CD14-positive monocyte (primary cell): ENCODE measurements at regions not wholly inside any gene's neighbourhood (a gene's known extent, or its start where the extent isn't known, plus 50 kb on each side); places are given as distances from the start of the nearest gene placed in this dataset.

Source experiments
- DNase-seq, 3 donors: peaks; one replicate each; pipeline ENCODE4 v3.0.0-alpha.2; 2011 to 2022
- H2AFZ ChIP-seq: 2 replicates; pipeline ENCODE4 v1.6.0; 2012; ENCODE audit warnings: mild to moderate bottlenecking, low read depth, low read length, inconsistent platforms; ENCODE audit not compliant: insufficient read depth, poor library complexity, severe bottlenecking
- H3K27ac ChIP-seq, 2 donors: 1 replicate in 1 of 2; 2 replicates in 1 of 2; pipeline ENCODE4 v1.5.1; 2012 to 2013; ENCODE audit warnings: low read length in 2 of 2, control low read depth in 1 of 2, inconsistent platforms in 1 of 2, low read depth in 1 of 2, mild to moderate bottlenecking in 1 of 2
- H3K27me3 ChIP-seq, 2 donors: one replicate each; pipeline versions ENCODE4 v1.6.0 to v1.6.1; 2011 to 2013; ENCODE audit warnings: low read length in 2 of 2; ENCODE audit not compliant: control insufficient read depth in 2 of 2, insufficient read depth in 2 of 2
- H3K36me3 ChIP-seq, 2 donors: replicated peaks in 1 of 2; 1 replicate in 1 of 2; 2 replicates in 1 of 2; pipeline versions ENCODE4 v1.5.1 to v1.6.1; 2012 to 2013; ENCODE audit warnings: low read length in 2 of 2, control low read depth in 1 of 2, inconsistent platforms in 1 of 2, mild to moderate bottlenecking in 1 of 2; ENCODE audit not compliant: insufficient read depth in 2 of 2, control insufficient read depth in 1 of 2
- H3K4me1 ChIP-seq, 2 donors: 1 replicate in 1 of 2; 2 replicates in 1 of 2; pipeline versions ENCODE4 v1.5.1 to v1.6.1; 2012 to 2013; ENCODE audit warnings: low read length in 2 of 2, control low read depth in 1 of 2, inconsistent platforms in 1 of 2, mild to moderate bottlenecking in 1 of 2, moderate library complexity in 1 of 2; ENCODE audit not compliant: insufficient read depth in 2 of 2, control insufficient read depth in 1 of 2
- H3K4me2 ChIP-seq: replicated peaks from 2 replicates; pipeline ENCODE3; 2012; ENCODE audit warnings: low read length, moderate library complexity, mild to moderate bottlenecking; ENCODE audit not compliant: poor library complexity, severe bottlenecking; ENCODE audit errors: extremely low read depth
- H3K4me3 ChIP-seq, 3 experiments: fragments of 200-600 bp in 1 of 3; sonication (generic) in 1 of 3; replicated peaks in 1 of 3; 1 replicate in 2 of 3; 2 replicates in 1 of 3; pipeline ENCODE4 v1.5.1; 2011 to 2013; ENCODE audit warnings: low read length in 3 of 3, mild to moderate bottlenecking in 3 of 3, control low read depth in 2 of 3, low read depth in 2 of 3, inconsistent platforms in 1 of 3, moderate library complexity in 1 of 3
- H3K79me2 ChIP-seq: 2 replicates; pipeline ENCODE4 v1.6.0; 2012; ENCODE audit warnings: mild to moderate bottlenecking, control low read depth, inconsistent platforms, low read length, moderate library complexity; ENCODE audit not compliant: insufficient read depth
- H3K9ac ChIP-seq: 2 replicates; pipeline ENCODE4 v1.6.0; 2017; ENCODE audit warnings: low read length, mild to moderate bottlenecking; ENCODE audit not compliant: insufficient read depth, poor library complexity, severe bottlenecking
- H3K9me3 ChIP-seq, 2 donors: replicated peaks in 1 of 2; 1 replicate in 1 of 2; 2 replicates in 1 of 2; pipeline versions ENCODE4 v1.5.1 to v1.6.1; 2012 to 2013; ENCODE audit warnings: low read length in 2 of 2, control low read depth in 1 of 2; ENCODE audit not compliant: control insufficient read depth in 1 of 2, insufficient read depth in 1 of 2
- H4K20me1 ChIP-seq: 2 replicates; pipeline ENCODE4 v1.6.0; 2012; ENCODE audit warnings: mild to moderate bottlenecking, low read length, control low read depth, moderate library complexity; ENCODE audit not compliant: insufficient read depth
- H3K27ac Mint-ChIP-seq, 7 donors: one replicate each; pipeline ENCODE4 v1.8.0; 2020; ENCODE audit warnings: mild to moderate bottlenecking in 7 of 7, mixed read lengths in 7 of 7, moderate library complexity in 6 of 7, inconsistent platforms in 2 of 7
- H3K27me3 Mint-ChIP-seq, 3 donors: one replicate each; pipeline ENCODE4 v1.8.0; 2021 to 2022; ENCODE audit warnings: low read depth in 3 of 3, mild to moderate bottlenecking in 3 of 3, mixed read lengths in 3 of 3, moderate library complexity in 3 of 3, inconsistent platforms in 1 of 3
- H3K36me3 Mint-ChIP-seq, 2 donors: one replicate each; pipeline ENCODE4 v1.8.0; 2020; ENCODE audit warnings: mixed read lengths in 2 of 2, inconsistent platforms in 1 of 2, mild to moderate bottlenecking in 1 of 2
- H3K4me1 Mint-ChIP-seq: one replicate; pipeline ENCODE4 v1.8.0; 2020; ENCODE audit warnings: mild to moderate bottlenecking, mixed read lengths
- H3K4me3 Mint-ChIP-seq, 2 donors: one replicate each; pipeline ENCODE4 v1.8.0; 2020; ENCODE audit warnings: mild to moderate bottlenecking in 2 of 2, mixed read lengths in 2 of 2, moderate library complexity in 1 of 2
- H3K9me3 Mint-ChIP-seq, 7 donors: one replicate each; pipeline ENCODE4 v1.8.0; 2020 to 2022; ENCODE audit warnings: mixed read lengths in 7 of 7, mild to moderate bottlenecking in 6 of 7, moderate library complexity in 6 of 7, inconsistent platforms in 2 of 7
- WGBS: methylation state at CpG from one replicate; pipeline ENCODE4 v1.1.5; 2013; ENCODE audit warnings: missing lambda C conversion rate; ENCODE audit not compliant: insufficient coverage; 5-methylcytosine and 5-hydroxymethylcytosine counted together
- intact Hi-C, 2 donors: fragments of 100-400 bp; cut with micrococcal nuclease; formaldehyde crosslinking; loops; one replicate each; pipeline versions ENCODE4 v1.15.0 to v1.15.1; 2023
- TF ChIP-seq, protein P1 (sequence below): fragments of 200-600 bp; IDR thresholded peaks from one replicate; pipeline ENCODE4 v1.8.0; 2022; ENCODE audit warnings: antibody characterized with exemption, mild to moderate bottlenecking

DNA sequence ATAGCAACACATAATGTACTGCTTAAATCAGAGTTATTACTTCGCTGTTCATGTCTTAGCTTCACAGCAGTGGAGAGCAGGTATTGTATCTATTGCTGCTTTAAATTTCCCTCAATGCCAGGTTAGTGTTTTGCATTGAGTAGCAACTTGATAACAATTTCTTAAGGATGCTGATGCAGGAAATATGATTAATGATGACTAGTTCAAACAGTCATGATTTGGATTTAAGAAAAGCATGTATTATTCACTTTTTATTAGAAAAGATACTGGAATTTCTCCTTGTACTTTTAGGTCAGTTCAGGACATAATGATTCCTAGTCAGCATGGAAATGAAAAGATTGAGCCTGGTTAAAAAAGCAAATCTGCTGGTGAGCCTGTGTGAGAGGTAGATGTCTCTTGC is 67.2 kb upstream of the ARHGAP29 start:
- H3K9ac ChIP-seq: no peak overlapping the region
- no peaks in the 10 kb centered on the region for H3K79me2 ChIP-seq
- H3K4me3 ChIP-seq: no peak overlapping the region
- Mint-ChIP-seq H3K4me3 (no peak overlapping the region), H3K27ac (no peak overlapping the region), H3K4me1 (peaks cover 66% of the 10 kb centered on the region), H3K36me3 (peaks cover 0 to 4% of the 10 kb centered on the region in 2 donors), H3K27me3 (peaks cover 0 to 1% (median 0%) of the 10 kb centered on the region in 3 donors), H3K9me3 (peaks cover 0 to 3% (median 0%) of the 10 kb centered on the region in 7 donors)
- no peak overlapping the region for H3K4me2 ChIP-seq
- no peak for DNase-seq
- H2AFZ ChIP-seq: no peak overlapping the region
- no CpG with 5 or more reads among the region's 1 CpG for WGBS
- intact Hi-C loops: no loop called here
- H3K36me3 ChIP-seq: no peaks in the 10 kb centered on the region
- no peaks in the 10 kb centered on the region for H4K20me1 ChIP-seq
- no peaks in the 10 kb centered on the region for H3K27me3 ChIP-seq
- no peak overlapping the region for H3K27ac ChIP-seq
- no peaks in the 10 kb centered on the region for H3K9me3 ChIP-seq
- H3K4me1 ChIP-seq: peaks cover 54 to 62% of the 10 kb centered on the region in 2 donors
- TF ChIP-seq, protein P1, sequence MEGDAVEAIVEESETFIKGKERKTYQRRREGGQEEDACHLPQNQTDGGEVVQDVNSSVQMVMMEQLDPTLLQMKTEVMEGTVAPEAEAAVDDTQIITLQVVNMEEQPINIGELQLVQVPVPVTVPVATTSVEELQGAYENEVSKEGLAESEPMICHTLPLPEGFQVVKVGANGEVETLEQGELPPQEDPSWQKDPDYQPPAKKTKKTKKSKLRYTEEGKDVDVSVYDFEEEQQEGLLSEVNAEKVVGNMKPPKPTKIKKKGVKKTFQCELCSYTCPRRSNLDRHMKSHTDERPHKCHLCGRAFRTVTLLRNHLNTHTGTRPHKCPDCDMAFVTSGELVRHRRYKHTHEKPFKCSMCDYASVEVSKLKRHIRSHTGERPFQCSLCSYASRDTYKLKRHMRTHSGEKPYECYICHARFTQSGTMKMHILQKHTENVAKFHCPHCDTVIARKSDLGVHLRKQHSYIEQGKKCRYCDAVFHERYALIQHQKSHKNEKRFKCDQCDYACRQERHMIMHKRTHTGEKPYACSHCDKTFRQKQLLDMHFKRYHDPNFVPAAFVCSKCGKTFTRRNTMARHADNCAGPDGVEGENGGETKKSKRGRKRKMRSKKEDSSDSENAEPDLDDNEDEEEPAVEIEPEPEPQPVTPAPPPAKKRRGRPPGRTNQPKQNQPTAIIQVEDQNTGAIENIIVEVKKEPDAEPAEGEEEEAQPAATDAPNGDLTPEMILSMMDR: no peak

DNA sequence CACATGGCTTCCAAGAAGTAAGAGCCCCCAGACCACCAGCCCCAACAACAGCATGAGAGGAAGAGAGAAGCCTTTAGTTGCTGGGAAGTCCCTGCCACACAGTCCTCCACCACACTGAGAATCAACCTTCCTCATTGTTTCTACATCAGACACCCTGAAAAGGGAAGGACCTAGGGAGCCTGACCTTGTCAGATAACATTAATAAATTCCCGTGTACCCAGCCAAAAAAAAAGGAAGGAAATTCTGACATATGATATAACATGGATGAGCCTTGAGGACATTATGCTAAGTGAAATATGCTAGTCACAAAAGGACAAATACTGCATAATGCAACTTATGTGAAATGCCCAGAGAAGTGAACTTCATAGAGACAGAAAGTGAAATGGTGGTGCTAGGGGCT is 65.6 kb upstream of the ARHGAP29 start:
- Histone ChIP-seq H3K9me3 (no peaks in the 10 kb centered on the region), H3K36me3 (no peaks in the 10 kb centered on the region), H3K4me1 (peaks cover 57 to 75% of the 10 kb centered on the region in 2 donors), H3K4me3 (peak overlapping the region in 1 of 3 experiments; percentile 48), H3K4me2 (peak overlapping the region; percentile 44), H3K9ac (peak overlapping the region; percentile 15), H3K27ac (peak overlapping the region; percentile 88 to 89), H3K79me2 (no peaks in the 10 kb centered on the region), H3K27me3 (no peaks in the 10 kb centered on the region), H2AFZ (no peak overlapping the region), H4K20me1 (no peaks in the 10 kb centered on the region)
- Mint-ChIP-seq H3K4me1 (peaks cover 73% of the 10 kb centered on the region), H3K9me3 (peaks cover 0 to 3% (median 0%) of the 10 kb centered on the region in 7 donors), H3K27ac (peak overlapping the region; percentile 86 to 96 (median 93)), H3K36me3 (peaks cover 0 to 4% of the 10 kb centered on the region in 2 donors), H3K4me3 (peak overlapping the region; percentile 25 to 61), H3K27me3 (no peaks in the 10 kb centered on the region)
- no CpG with 5 or more reads among the region's 1 CpG for WGBS
- intact Hi-C loops: no loop called here
- DNase-seq: peak; percentile 75 to 89 (median 78)
- TF ChIP-seq, protein P1: no peak
